Germinal center (tissue), 1 donor: ENCODE measurements at regions not wholly inside any gene's neighbourhood (a gene's known extent, or its start where the extent isn't known, plus 50 kb on each side); places are given as distances from the start of the nearest gene placed in this dataset.
A peak's percentile ranks its signal among the peaks of the same experiment; 100 is the strongest.

Experiments used
- DNase-seq: peaks from one replicate; pipeline ENCODE4 v3.0.0; 2012; ENCODE audit warnings: mixed read lengths, low spot score

GRCh38 chr5:10849278-10849677 is 88.2 kb upstream of the DAP start:
- no peak for DNase-seq

DNA sequence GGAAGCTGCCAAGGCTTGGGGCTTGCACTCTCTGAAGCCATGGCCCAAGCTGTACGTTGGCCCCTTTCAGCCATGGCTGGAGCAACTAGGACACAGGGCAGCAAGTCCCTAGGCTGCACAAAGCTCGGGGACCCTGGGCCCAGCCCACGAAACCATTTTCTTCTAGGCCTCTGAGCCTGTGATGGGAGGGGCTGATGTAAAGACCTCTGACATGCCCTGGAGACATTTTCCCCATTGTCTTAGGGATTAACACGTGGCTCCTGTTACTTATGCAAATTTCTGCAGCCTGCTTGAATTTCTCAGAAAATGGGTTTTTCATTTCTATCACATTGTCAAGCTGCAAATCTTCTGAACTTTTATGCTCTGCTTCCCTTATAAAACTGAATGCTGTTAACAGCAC is 83.0 kb upstream of the DAP start:
- no peak for DNase-seq

- no peak for DNase-seq
These were observed 81.8 kb upstream of the DAP start for GRCh38 chr5:10842823-10843222.

- DNase-seq, result no peak
These were observed 79.0 kb upstream of the DAP start for GRCh38 chr5:10839916-10840599.

GRCh38 chr5:10839118-10839517 is 78.1 kb upstream of the DAP start:
- DNase-seq, result no peak

DNA sequence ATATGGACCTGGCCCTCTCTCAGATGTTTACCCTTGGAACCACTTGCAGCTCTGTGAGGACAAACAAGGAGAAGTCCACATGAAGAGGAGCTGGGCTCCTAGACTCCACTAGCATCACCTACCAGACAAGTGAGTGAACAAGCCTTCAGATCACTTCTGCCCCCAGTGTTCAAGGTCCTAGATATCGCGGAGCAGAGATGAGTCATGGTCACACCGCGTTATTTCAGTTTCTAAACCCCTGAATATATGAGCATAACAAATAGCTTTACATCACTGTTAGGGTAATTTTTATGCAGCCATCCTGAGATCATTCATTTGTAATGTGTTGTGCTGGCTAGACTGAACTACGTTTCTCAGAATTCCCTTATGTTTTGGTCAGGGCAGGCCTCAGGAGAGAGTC is 77.0 kb upstream of the DAP start:
- no peak for DNase-seq

- DNase-seq, result no peak
These were observed 76.0 kb upstream of the DAP start for GRCh38 chr5:10836986-10837385.

DNA sequence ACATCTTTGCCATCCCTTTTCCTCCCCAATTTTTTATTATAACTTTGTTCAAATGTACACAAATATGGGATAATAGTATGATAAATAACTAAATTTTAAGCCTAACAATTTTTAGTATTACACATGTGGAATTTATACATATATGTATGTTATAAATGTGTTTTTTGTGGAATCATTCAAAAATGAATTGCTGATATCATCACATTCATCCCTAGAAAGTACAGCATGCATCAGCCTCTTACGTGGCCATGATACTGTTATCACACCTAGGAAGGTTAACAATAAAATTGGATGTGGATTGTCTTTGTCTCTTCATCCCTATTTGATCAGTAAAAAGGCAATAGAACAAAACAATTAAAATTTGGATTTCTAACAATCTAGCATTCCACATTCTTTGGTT is 73.7 kb upstream of the DAP start:
- DNase-seq, result no peak

DNA sequence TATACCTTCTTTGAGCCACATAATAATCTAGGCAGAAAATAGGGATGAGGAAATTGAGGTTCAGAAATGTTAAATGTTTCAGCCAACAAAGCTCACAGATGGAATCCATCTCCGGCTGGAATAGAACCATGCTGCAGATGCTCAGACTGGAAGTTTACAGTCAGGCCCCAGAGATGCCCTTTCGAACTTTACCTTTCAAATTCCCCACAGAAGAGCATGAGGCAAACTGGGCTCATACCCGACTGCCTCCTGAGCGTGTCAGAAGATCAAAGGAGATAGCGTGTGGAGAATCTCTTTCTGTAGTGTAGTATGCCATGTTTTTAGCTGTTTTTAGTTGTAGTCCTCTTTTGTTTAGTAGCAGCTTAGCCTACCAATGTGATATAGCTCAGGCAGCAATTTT is 72.0 kb upstream of the DAP start:
- DNase-seq, result no peak

GRCh38 chr5:10832421-10832820 is 71.4 kb upstream of the DAP start:
- no peak for DNase-seq

GRCh38 chr5:10831419-10831818 is 70.4 kb upstream of the DAP start:
- no peak for DNase-seq

GRCh38 chr5:10828241-10828640 is 67.2 kb upstream of the DAP start:
- DNase-seq, result no peak

DNA sequence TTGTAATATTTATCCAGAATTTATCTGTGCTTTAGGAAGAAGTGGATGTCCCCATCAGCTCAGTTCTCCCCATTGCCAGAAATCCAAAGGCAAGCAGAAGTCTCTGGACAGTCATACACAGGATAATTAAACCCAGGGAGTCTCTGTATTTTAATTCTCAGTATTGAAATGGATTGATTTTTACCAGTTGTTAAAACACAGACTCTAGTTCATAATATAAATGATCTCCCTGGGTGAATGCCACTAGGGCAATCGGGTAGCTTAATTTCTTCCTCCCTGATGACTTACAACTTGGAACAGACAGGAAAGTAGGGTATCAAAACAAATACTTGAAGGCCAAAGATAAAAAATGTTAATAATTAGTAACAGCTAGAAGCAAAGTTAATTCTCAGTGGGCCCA is 66.5 kb upstream of the DAP start:
- DNase-seq, result no peak

DNA sequence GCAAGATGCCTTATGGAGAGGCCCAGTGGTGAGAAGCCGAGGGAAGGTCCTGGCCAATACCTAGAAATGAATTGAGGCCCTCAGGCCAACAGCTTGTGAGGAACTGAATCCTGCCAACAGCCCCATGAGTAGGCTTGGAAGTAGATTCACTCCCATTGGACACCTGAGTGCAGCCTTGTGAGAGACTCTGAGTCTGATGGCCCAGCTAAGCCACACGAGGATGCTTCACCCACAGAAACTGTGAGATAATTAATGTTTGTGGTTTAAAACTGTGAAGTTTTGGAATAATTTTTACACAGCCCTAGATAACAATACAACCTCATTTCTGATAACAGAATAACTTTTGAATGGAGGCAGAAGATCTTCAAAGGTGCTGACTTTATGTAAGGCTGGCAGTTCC is 65.9 kb upstream of the DAP start:
- no peak for DNase-seq

DNA sequence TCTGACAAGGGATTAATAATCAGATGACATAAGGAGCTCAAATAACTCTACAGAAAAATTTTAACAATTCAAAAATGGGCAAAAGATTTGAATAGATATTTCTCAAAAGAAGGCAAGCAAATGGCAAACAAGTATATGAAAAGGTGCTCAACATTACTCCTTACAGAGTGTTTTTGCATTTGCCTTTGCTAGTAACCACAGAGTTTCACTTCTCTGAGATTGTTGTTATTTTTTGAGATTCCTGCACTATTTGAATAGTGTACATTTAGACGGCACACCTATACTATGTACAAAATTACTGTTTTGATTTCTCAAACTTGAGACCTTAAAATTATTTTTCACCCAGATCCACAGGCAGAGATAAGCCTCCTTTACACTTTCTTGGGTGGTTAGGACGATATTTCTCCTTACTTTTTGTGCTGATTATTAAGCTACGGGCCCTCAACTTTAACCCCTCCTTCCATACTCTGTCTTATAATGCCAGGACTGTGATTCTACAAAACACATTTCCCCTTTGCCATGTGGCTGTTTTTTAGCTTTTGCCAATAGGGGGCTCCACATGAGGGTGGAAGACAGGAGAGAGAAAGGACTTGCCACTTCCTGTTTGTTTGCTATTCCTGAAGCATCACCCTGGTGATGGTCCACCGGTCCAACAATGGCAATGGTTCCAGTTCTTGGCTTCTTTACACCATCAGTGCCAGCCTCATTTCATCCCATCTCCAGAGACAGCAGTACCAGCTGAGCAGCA is 65.0 kb upstream of the DAP start:
- peak; percentile 40 for DNase-seq

GRCh38 chr5:10812218-10812617 is 51.2 kb upstream of the DAP start:
- no peak for DNase-seq
